HL-60 (cell line): ENCODE measurements at regions not wholly inside any gene's neighbourhood (a gene's known extent, or its start where the extent isn't known, plus 50 kb on each side); places are given as distances from the start of the nearest gene placed in this dataset.

Source experiments
- GABPA ChIP-seq: IDR thresholded peaks from 2 replicates; pipeline ENCODE4 v1.6.1; 2012; ENCODE audit warnings: low read depth
- POLR2AphosphoS5 ChIP-seq: IDR thresholded peaks from 2 replicates; pipeline ENCODE4 v1.6.1; 2012; ENCODE audit warnings: low read depth
- SPI1 ChIP-seq: IDR thresholded peaks from 2 replicates; pipeline ENCODE4 v1.6.1; 2012; ENCODE audit warnings: low read depth, mild to moderate bottlenecking, borderline replicate concordance
- TF ChIP-seq, protein P1 (sequence below): IDR thresholded peaks from one replicate; pipeline ENCODE4 v1.5.1; 2011; ENCODE audit warnings: low read length, control low read depth, inconsistent platforms; ENCODE audit not compliant: insufficient read depth
- TF ChIP-seq, protein P2 (sequence below): IDR thresholded peaks from 2 replicates; pipeline ENCODE4 v1.6.1; 2012; ENCODE audit warnings: low read depth; ENCODE audit not compliant: insufficient replicate concordance

DNA sequence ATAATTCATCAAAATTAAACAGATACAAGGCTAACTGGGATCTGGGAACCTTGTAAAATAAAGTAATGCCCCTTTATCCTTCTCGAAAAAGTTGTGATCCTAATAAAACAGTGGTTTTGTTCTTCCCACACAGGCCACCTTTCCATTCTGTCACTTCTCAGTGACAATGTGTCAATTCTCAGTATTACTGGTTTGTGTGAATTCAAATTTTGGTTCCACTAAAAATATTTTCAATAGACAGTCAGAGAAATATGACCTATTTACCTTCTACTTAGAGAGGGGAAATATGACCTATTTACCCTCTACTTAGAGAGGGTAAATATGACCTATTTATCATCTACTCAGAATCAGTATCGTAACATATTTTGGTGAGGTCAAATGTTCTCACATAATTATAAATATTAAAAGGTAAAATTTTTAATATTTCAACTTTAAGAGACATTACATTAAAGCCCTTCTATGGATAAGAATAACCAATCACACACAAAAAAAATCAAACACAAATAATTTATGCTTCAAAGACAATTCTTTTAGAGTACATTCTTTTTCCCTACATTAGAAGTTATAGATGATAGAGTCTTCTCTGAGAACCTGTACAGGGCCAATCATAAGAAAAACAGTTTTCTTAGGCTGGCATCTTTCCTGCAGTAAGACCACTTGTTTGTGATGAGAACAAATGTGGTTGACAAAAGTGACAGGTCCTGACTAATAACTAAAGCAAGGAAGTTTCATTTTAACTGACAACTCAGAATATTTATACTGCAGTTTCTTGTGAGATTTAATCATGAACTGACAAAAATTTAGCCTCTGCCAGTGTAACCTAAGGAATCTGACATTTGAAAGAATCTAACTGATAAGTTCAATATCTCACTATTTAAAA, 323.3 kb downstream of the DIPK2A start:
- TF ChIP-seq, protein P1, sequence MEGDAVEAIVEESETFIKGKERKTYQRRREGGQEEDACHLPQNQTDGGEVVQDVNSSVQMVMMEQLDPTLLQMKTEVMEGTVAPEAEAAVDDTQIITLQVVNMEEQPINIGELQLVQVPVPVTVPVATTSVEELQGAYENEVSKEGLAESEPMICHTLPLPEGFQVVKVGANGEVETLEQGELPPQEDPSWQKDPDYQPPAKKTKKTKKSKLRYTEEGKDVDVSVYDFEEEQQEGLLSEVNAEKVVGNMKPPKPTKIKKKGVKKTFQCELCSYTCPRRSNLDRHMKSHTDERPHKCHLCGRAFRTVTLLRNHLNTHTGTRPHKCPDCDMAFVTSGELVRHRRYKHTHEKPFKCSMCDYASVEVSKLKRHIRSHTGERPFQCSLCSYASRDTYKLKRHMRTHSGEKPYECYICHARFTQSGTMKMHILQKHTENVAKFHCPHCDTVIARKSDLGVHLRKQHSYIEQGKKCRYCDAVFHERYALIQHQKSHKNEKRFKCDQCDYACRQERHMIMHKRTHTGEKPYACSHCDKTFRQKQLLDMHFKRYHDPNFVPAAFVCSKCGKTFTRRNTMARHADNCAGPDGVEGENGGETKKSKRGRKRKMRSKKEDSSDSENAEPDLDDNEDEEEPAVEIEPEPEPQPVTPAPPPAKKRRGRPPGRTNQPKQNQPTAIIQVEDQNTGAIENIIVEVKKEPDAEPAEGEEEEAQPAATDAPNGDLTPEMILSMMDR, result no peak
- TF ChIP-seq POLR2AphosphoS5, result no peak
- TF ChIP-seq GABPA, result no peak
- no peak for TF ChIP-seq SPI1
- TF ChIP-seq, protein P2, sequence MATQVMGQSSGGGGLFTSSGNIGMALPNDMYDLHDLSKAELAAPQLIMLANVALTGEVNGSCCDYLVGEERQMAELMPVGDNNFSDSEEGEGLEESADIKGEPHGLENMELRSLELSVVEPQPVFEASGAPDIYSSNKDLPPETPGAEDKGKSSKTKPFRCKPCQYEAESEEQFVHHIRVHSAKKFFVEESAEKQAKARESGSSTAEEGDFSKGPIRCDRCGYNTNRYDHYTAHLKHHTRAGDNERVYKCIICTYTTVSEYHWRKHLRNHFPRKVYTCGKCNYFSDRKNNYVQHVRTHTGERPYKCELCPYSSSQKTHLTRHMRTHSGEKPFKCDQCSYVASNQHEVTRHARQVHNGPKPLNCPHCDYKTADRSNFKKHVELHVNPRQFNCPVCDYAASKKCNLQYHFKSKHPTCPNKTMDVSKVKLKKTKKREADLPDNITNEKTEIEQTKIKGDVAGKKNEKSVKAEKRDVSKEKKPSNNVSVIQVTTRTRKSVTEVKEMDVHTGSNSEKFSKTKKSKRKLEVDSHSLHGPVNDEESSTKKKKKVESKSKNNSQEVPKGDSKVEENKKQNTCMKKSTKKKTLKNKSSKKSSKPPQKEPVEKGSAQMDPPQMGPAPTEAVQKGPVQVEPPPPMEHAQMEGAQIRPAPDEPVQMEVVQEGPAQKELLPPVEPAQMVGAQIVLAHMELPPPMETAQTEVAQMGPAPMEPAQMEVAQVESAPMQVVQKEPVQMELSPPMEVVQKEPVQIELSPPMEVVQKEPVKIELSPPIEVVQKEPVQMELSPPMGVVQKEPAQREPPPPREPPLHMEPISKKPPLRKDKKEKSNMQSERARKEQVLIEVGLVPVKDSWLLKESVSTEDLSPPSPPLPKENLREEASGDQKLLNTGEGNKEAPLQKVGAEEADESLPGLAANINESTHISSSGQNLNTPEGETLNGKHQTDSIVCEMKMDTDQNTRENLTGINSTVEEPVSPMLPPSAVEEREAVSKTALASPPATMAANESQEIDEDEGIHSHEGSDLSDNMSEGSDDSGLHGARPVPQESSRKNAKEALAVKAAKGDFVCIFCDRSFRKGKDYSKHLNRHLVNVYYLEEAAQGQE, result no peak
